DND-41 (cell line): ENCODE measurements at regions not wholly inside any gene's neighbourhood (a gene's known extent, or its start where the extent isn't known, plus 50 kb on each side); places are given as distances from the start of the nearest gene placed in this dataset.

Experiments
- ATAC-seq: fragments of 200-7000 bp; cut with Tn5 transposase; 3 replicates; pipeline ENCODE4 v1.9.1; 2021; ENCODE audit warnings: low read depth; ENCODE audit not compliant: insufficient read depth
- DNase-seq: peaks from one replicate; pipeline ENCODE4 v3.0.0-alpha.2; 2020
- H2AFZ ChIP-seq: 2 replicates; pipeline ENCODE4 v1.6.0; 2012; ENCODE audit warnings: low read depth, low read length
- H3K27ac ChIP-seq: 2 replicates; pipeline ENCODE4 v1.5.1; 2012; ENCODE audit warnings: low read length, inconsistent platforms
- H3K27me3 ChIP-seq: fragments of 200-600 bp; sonication (generic); 2 replicates; pipeline ENCODE4 v1.6.0; 2012; ENCODE audit warnings: low read length, mild to moderate bottlenecking, inconsistent platforms; ENCODE audit not compliant: insufficient read depth, poor library complexity
- H3K36me3 ChIP-seq: 2 replicates; pipeline ENCODE4 v1.5.1; 2012; ENCODE audit warnings: low read length, inconsistent platforms; ENCODE audit not compliant: insufficient read depth
- H3K4me1 ChIP-seq: 2 replicates; pipeline ENCODE4 v1.5.1; 2012; ENCODE audit warnings: mild to moderate bottlenecking, low read length; ENCODE audit not compliant: insufficient read depth
- H3K4me2 ChIP-seq: 2 replicates; pipeline ENCODE4 v1.6.0; 2012; ENCODE audit warnings: mild to moderate bottlenecking, moderate library complexity, low read length, inconsistent platforms; ENCODE audit not compliant: insufficient read depth
- H3K4me3 ChIP-seq, 2 experiments: fragments of 200-600 bp in 1 of 2; shearing (Covaris generic) in 1 of 2; 2 replicates each; pipeline ENCODE4 v1.5.1; 2012 to 2016; ENCODE audit warnings: inconsistent platforms in 2 of 2, low read length in 2 of 2, mild to moderate bottlenecking in 2 of 2, low read depth in 1 of 2, moderate library complexity in 1 of 2
- H3K79me2 ChIP-seq: 2 replicates; pipeline ENCODE4 v1.6.0; 2012; ENCODE audit warnings: low read length, inconsistent platforms; ENCODE audit not compliant: insufficient read depth
- H3K9ac ChIP-seq: 2 replicates; pipeline ENCODE4 v1.6.0; 2012; ENCODE audit warnings: low read depth, mild to moderate bottlenecking, inconsistent platforms, low read length, moderate library complexity
- H3K9me3 ChIP-seq: 2 replicates; pipeline ENCODE4 v1.5.1; 2012; ENCODE audit warnings: low read length, moderate library complexity, mild to moderate bottlenecking, inconsistent platforms; ENCODE audit not compliant: insufficient read depth, severe bottlenecking
- H4K20me1 ChIP-seq: 2 replicates; pipeline ENCODE4 v1.6.0; 2012; ENCODE audit warnings: low read length; ENCODE audit not compliant: insufficient read depth
- EZH2 ChIP-seq: IDR thresholded peaks from 3 replicates; pipeline ENCODE4 v1.6.1; 2012; ENCODE audit warnings: borderline replicate concordance, low read depth, mild to moderate bottlenecking, moderate library complexity, low read length, inconsistent platforms; ENCODE audit not compliant: severe bottlenecking
- TF ChIP-seq, protein P1 (sequence below): IDR thresholded peaks from 2 replicates; pipeline ENCODE4 v1.5.1; 2012; ENCODE audit warnings: borderline replicate concordance, low read length, moderate library complexity, mild to moderate bottlenecking; ENCODE audit not compliant: poor library complexity, severe bottlenecking; ENCODE audit errors: extremely low read depth

DNA sequence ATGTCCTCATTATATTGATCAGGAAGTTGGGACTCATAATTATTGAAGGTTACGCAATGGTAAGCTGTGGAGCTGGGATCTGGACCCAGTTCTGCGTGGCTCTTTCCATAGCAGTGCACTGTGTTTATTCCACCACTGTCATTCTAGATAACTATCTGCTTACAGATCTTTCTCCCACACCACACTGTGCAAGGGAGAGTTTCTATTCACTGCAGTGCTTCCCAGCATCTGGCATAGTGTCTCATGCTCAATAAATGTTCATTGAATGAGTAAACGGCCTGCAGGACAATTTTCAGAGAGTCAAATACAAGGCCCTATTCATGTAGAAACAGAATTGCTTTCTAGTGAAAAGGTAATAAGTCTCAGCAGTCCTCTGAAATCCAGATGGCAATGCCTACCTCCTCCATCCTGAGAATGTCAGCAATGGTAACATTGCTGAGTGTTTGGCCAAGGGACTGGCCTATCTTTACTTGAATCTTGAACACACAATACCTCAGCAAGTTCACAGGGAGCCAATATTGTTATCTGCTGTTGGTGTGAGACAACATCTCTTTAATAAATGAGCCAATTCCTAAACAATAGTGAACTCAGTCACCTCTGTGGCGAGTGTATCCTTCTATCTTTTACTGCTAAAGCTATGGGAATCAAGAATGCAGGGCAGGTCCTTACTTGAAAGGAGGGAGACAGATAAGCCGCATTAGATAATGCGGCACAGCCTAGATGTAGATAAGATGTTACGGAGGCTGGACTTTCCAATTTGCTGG lies 332.4 kb upstream of the PRICKLE1 start:
- Histone ChIP-seq H3K4me2 (no peak overlapping the region), H4K20me1 (no peaks in the 10 kb centered on the region), H3K4me3 (no peak overlapping the region), H3K36me3 (no peaks in the 10 kb centered on the region), H3K9me3 (no peaks in the 10 kb centered on the region), H3K27ac (no peak overlapping the region), H2AFZ (no peak overlapping the region), H3K4me1 (no peaks in the 10 kb centered on the region), H3K79me2 (no peaks in the 10 kb centered on the region), H3K9ac (no peak overlapping the region), H3K27me3 (no peaks in the 10 kb centered on the region)
- ATAC-seq, result no peak
- no peak for DNase-seq
- TF ChIP-seq EZH2, result no peak
- TF ChIP-seq, protein P1, sequence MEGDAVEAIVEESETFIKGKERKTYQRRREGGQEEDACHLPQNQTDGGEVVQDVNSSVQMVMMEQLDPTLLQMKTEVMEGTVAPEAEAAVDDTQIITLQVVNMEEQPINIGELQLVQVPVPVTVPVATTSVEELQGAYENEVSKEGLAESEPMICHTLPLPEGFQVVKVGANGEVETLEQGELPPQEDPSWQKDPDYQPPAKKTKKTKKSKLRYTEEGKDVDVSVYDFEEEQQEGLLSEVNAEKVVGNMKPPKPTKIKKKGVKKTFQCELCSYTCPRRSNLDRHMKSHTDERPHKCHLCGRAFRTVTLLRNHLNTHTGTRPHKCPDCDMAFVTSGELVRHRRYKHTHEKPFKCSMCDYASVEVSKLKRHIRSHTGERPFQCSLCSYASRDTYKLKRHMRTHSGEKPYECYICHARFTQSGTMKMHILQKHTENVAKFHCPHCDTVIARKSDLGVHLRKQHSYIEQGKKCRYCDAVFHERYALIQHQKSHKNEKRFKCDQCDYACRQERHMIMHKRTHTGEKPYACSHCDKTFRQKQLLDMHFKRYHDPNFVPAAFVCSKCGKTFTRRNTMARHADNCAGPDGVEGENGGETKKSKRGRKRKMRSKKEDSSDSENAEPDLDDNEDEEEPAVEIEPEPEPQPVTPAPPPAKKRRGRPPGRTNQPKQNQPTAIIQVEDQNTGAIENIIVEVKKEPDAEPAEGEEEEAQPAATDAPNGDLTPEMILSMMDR, result no peak

DNA sequence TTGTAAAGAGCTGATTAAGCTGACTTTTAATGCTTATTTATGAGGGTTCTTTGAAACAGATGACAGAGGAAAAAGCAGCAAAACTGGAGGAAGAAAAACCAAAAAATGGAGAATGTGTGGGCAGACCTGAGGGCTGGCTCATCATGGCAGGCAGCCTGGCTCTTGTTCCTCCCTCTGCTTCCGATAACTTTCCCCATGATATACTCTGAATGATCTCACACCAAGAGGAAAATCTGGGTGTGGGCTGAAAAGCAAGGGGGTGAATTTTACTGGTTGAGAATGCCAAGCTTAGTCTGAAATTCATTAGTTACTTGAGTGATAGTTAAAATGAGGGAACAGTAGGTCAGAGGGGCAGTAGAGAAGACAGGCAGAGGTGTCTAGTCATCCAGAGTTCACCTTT lies 330.1 kb upstream of the PRICKLE1 start:
- Histone ChIP-seq H3K9me3 (no peaks in the 10 kb centered on the region), H4K20me1 (no peaks in the 10 kb centered on the region), H3K79me2 (no peaks in the 10 kb centered on the region), H3K36me3 (no peaks in the 10 kb centered on the region), H3K4me3 (no peak overlapping the region), H3K9ac (no peak overlapping the region), H3K4me1 (no peaks in the 10 kb centered on the region), H3K27me3 (no peaks in the 10 kb centered on the region), H2AFZ (no peak overlapping the region), H3K4me2 (no peak overlapping the region), H3K27ac (no peak overlapping the region)
- TF ChIP-seq EZH2, result no peak
- TF ChIP-seq, protein P1, result no peak
- ATAC-seq (no peak), DNase-seq (no peak)

- no peak for ATAC-seq
- no peak overlapping the region for H3K9ac ChIP-seq
Measured at GRCh38 chr12:42918443-42918842, 328.9 kb upstream of the PRICKLE1 start.

More at GRCh38 chr12:42918443-42918842, 328.9 kb upstream of the PRICKLE1 start:
- Histone ChIP-seq H3K27me3 (no peaks in the 10 kb centered on the region), H3K79me2 (no peaks in the 10 kb centered on the region), H4K20me1 (no peaks in the 10 kb centered on the region), H3K9me3 (no peaks in the 10 kb centered on the region), H3K27ac (no peak overlapping the region), H3K4me2 (no peak overlapping the region), H2AFZ (no peak overlapping the region), H3K4me1 (no peaks in the 10 kb centered on the region), H3K4me3 (no peak overlapping the region), H3K36me3 (no peaks in the 10 kb centered on the region)
- no peak for DNase-seq
- TF ChIP-seq EZH2, result no peak
- TF ChIP-seq, protein P1, result no peak
